ENCODE measurements at regions not wholly inside any gene's neighbourhood (a gene's known extent, or its start where the extent isn't known, plus 50 kb on each side); places are given as distances from the start of the nearest gene placed in this dataset.

GRCh38 chrX:113457719-113458118, 617.1 kb upstream of the AMOT start:
- Histone ChIP-seq H3K4me1 (no peaks in the 10 kb centered on the region), H3K27me3 (no peaks in the 10 kb centered on the region), H3K4me3 (no peak overlapping the region), H3K9me3 (no peaks in the 10 kb centered on the region), H3K36me3 (no peaks in the 10 kb centered on the region), H3K27ac (no peak overlapping the region)
- TF ChIP-seq CTCF (IDR thresholded peaks at IDR 0.05) = no peak
- no peak for TF ChIP-seq POLR2A (IDR thresholded peaks at IDR 0.05)
- no peak for DNase-seq

DNA sequence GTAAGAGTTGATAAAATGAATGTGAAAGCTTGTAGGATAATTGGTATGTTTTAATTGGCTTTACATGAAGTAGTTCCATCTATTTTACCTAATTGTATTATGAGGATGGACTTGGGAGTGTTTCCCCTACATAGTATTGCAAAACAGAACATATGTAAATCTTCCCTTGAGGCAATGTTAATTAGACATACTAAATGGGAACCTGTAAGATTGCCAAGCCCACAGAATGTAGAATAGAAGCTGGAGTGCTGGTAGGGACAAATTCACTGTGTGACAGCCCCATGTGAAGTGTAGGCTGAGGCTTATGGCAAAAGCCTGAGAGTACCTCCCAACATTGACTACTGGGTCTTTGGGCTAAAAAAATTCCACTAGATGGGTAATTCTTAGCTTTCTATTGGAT, 615.0 kb upstream of the AMOT start:
- Histone ChIP-seq H3K27ac (no peak overlapping the region), H3K27me3 (no peaks in the 10 kb centered on the region), H3K36me3 (no peaks in the 10 kb centered on the region), H3K4me1 (no peaks in the 10 kb centered on the region), H3K9me3 (no peaks in the 10 kb centered on the region), H3K4me3 (no peak overlapping the region)
- DNase-seq = no peak
- TF ChIP-seq CTCF (IDR thresholded peaks at IDR 0.05) (no peak), POLR2A (IDR thresholded peaks at IDR 0.05) (no peak)

GRCh38 chrX:113429011-113429410, 588.4 kb upstream of the AMOT start:
- TF ChIP-seq CTCF (IDR thresholded peaks at IDR 0.05) (no peak), POLR2A (IDR thresholded peaks at IDR 0.05) (no peak)
- no peak overlapping the region for H3K27ac ChIP-seq
- H3K27me3 ChIP-seq = no peaks in the 10 kb centered on the region
- H3K4me3 ChIP-seq = no peak overlapping the region
- H3K9me3 ChIP-seq = no peaks in the 10 kb centered on the region
- H3K4me1 ChIP-seq = no peaks in the 10 kb centered on the region
- DNase-seq = no peak
- H3K36me3 ChIP-seq = no peaks in the 10 kb centered on the region

- DNase-seq = no peak
- H3K36me3 ChIP-seq = no peaks in the 10 kb centered on the region
- no peaks in the 10 kb centered on the region for H3K27me3 ChIP-seq
- TF ChIP-seq CTCF (IDR thresholded peaks at IDR 0.05) (no peak), POLR2A (IDR thresholded peaks at IDR 0.05) (no peak)
- H3K4me1 ChIP-seq = no peaks in the 10 kb centered on the region
- no peak overlapping the region for H3K27ac ChIP-seq
- no peaks in the 10 kb centered on the region for H3K9me3 ChIP-seq
- no peak overlapping the region for H3K4me3 ChIP-seq
Measured at GRCh38 chrX:113422323-113422722, 581.7 kb upstream of the AMOT start.

DNA sequence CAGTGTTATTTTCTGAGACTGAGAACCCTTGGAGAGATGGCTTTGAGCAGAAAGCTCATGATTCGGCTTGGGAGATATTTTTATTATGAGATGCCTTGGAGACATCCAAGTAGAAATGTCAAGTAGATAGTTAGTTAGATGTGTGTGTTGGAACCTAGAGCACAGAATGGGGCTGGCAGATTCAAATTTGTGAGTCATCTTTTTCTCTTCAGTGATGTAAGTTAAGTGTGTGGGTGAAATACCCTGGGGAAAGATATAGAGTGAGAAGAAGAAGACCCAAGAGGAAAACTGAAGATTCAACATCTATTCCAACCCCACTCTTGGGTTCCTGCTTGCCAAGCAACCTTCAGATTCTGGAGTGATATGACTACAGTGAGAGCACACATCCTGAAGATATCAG, 580.8 kb upstream of the AMOT start:
- H3K27me3 ChIP-seq = no peaks in the 10 kb centered on the region
- DNase-seq = no peak
- H3K9me3 ChIP-seq = no peaks in the 10 kb centered on the region
- H3K4me3 ChIP-seq = no peak overlapping the region
- no peaks in the 10 kb centered on the region for H3K36me3 ChIP-seq
- no peak overlapping the region for H3K27ac ChIP-seq
- TF ChIP-seq POLR2A (IDR thresholded peaks at IDR 0.05) (no peak), CTCF (IDR thresholded peaks at IDR 0.05) (no peak)
- H3K4me1 ChIP-seq = no peaks in the 10 kb centered on the region

DNA sequence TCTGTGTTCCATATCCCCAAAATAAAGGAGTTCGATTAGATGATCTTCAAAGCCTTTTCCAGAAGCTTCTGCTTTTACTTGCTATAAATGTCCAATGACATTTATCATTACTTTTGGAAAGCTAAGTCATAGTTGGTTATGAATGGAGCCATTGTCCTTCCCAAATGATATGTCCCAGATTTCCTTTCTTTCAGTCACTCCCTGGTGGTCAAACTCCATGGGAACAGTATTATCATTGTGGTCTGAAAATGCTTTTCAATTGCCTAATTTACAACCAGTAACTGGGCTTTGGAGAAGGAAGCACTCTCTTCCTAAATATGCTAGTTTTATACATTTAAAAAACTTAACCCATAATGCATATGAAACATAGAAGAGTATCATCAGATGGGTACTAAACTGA, 571.5 kb upstream of the AMOT start:
- H3K4me1 ChIP-seq = no peaks in the 10 kb centered on the region
- no peaks in the 10 kb centered on the region for H3K36me3 ChIP-seq
- no peaks in the 10 kb centered on the region for H3K27me3 ChIP-seq
- H3K9me3 ChIP-seq = no peaks in the 10 kb centered on the region
- no peak overlapping the region for H3K4me3 ChIP-seq
- TF ChIP-seq POLR2A (IDR thresholded peaks at IDR 0.05) = no peak
- H3K27ac ChIP-seq = no peak overlapping the region
- no peak for DNase-seq
